ENCODE measurements at regions not wholly inside any gene's neighbourhood (a gene's known extent, or its start where the extent isn't known, plus 50 kb on each side); places are given as distances from the start of the nearest gene placed in this dataset.

DNA sequence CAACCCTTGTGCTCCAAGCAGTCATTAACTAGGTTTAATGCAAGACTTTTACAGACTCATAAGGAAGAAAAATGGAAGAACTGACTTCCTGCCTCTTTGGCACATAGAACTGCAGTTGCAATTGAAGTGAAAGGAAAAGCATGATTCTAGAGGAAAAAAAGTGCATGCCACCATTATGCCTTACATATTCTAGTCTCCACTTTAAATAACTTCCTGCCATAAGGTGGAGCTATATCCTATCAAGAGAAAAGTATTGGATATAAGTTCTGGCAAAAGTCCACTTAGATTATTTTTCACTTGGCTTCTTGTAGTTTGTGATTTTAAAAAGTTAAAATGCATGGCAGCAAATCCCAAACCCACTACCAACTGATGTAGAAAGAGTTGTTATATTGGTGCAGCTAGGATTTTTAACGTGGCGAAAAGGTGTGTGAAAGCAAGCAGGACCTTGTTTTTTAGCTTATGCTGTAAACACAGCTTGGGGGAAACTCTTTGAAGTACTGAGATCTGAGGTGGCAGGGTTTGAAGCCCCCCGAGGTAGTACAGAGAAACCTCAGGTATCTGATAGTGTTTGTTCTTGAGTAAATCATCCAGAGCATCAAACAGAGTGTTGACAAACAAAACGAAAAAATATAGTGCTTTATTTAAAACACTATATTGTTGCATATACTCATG is 117.9 kb downstream of the ANXA1 start:
- Histone ChIP-seq H3K27ac (no peak overlapping the region), H3K4me1 (no peaks in the 10 kb centered on the region), H3K9me3 (no peaks in the 10 kb centered on the region), H3K4me3 (no peak overlapping the region), H3K36me3 (no peaks in the 10 kb centered on the region), H3K27me3 (no peaks in the 10 kb centered on the region)
- TF ChIP-seq POLR2A (IDR thresholded peaks at IDR 0.05): no peak
- TF ChIP-seq, protein P1, sequence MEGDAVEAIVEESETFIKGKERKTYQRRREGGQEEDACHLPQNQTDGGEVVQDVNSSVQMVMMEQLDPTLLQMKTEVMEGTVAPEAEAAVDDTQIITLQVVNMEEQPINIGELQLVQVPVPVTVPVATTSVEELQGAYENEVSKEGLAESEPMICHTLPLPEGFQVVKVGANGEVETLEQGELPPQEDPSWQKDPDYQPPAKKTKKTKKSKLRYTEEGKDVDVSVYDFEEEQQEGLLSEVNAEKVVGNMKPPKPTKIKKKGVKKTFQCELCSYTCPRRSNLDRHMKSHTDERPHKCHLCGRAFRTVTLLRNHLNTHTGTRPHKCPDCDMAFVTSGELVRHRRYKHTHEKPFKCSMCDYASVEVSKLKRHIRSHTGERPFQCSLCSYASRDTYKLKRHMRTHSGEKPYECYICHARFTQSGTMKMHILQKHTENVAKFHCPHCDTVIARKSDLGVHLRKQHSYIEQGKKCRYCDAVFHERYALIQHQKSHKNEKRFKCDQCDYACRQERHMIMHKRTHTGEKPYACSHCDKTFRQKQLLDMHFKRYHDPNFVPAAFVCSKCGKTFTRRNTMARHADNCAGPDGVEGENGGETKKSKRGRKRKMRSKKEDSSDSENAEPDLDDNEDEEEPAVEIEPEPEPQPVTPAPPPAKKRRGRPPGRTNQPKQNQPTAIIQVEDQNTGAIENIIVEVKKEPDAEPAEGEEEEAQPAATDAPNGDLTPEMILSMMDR (IDR thresholded peaks at IDR 0.05): peak; percentile 26 to 41 (median 38)
- WGBS (ENCODE audit: insufficient coverage, low coverage, low lambda C conversion rate, missing lambda C conversion rate): 30% methylated on average over 4 of the region's 4 CpGs
- intact Hi-C loops (cut with DNase I): loop anchor here in 1 of 2 donors (10.0 kb wide), 1 partner anchor 295 kb away; no protein-coding TSS in a partner anchor
- peak; percentile 50 to 63 (median 60) for ATAC-seq
- no peak for DNase-seq

DNA sequence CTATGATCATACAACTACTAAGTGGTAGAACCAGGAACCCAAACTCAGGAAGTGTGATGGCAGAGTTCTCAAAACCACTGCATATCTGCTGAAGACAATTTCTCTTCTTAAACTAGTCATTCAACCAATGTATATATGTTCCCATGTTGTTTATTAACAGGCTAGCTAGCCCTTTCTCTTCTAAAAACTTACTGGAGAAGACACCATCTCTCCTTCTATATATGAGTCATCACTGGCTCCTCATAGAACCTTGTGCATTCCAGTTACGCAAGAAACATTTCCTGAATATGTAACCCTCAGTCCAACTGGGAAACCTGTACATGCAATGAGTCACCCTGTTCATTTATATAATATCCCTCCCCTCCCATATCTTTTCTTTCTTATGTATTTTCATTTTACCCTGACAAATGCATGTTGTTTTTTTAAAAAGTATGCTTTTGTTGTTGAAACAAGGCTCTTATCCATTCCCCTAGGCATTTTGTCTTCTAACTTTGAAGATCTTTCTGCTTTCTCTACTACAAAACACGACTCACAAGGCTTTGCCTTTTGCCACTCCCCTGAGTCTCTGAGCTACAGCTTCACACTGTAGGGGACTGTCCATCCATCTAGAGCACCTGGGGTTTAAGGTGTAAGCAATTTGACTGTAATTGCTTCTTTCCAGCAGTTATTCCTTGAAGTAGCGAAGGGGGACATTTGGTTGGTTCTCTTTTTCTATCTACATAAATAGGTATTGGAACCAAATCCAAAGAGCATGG is 119.5 kb downstream of the ANXA1 start:
- ATAC-seq (peak in 2 of 4 donors; percentile 32 to 82), DNase-seq (no peak)
- TF ChIP-seq, protein P1 (IDR thresholded peaks at IDR 0.05): no peak
- TF ChIP-seq POLR2A (IDR thresholded peaks at IDR 0.05): no peak
- H3K9me3 ChIP-seq: no peaks in the 10 kb centered on the region
- H3K36me3 ChIP-seq: no peaks in the 10 kb centered on the region
- H3K4me1 ChIP-seq: no peaks in the 10 kb centered on the region
- H3K27me3 ChIP-seq: no peaks in the 10 kb centered on the region
- WGBS (ENCODE audit: insufficient coverage, low coverage, low lambda C conversion rate, missing lambda C conversion rate): 55% methylated on average over 3 of the region's 3 CpGs
- no peak overlapping the region for H3K4me3 ChIP-seq
- intact Hi-C loops (cut with DNase I): no loop called here
- no peak overlapping the region for H3K27ac ChIP-seq

DNA sequence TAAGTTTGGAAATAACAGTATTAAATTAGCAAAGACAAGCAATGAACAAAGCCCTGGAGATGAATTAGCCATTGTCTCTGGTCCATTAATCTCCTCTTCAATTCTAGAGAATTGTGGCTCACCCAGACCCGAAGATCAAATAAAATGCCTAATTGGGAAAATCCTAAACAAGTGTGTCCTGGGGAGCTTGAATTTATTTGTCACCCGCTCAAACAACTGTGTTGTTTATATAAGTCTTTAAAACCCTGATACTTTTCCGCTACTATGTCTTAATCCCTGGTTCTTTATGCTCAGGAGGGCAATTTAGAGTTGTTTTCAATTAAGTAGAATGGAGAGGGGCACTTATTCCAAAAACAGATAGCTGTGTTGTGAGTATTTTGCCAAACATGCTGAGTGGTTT is 128.4 kb downstream of the ANXA1 start:
- no peaks in the 10 kb centered on the region for H3K27me3 ChIP-seq
- H3K36me3 ChIP-seq: no peaks in the 10 kb centered on the region
- no peak overlapping the region for H3K27ac ChIP-seq
- H3K4me1 ChIP-seq: no peaks in the 10 kb centered on the region
- 55% methylated on average over 3 of the region's 3 CpGs for WGBS (ENCODE audit: insufficient coverage, low coverage, low lambda C conversion rate, missing lambda C conversion rate)
- ATAC-seq (no peak), DNase-seq (no peak)
- no peak overlapping the region for H3K4me3 ChIP-seq
- intact Hi-C loops (cut with DNase I): no loop called here
- H3K9me3 ChIP-seq: no peaks in the 10 kb centered on the region
- no peak for TF ChIP-seq POLR2A (IDR thresholded peaks at IDR 0.05)
- TF ChIP-seq, protein P1 (IDR thresholded peaks at IDR 0.05): no peak

DNA sequence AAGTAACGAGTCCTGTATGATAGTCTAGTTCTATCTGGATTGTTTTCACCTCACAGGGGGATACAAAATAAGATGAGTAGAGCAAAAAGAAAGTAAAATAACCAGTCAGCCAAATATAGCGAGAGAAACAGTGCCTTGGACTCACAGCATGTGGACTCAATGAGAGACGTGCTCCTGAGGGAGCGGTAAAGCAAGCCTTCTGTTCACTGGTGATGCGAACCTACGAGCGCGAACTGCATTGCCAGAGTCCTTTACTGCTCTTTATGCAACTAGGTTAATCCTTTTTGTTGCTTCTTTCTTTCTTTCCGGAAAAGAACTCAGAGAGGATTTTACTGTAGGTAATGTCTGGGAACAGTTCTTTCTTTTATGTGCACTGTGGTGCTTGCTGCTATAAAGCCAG is 132.7 kb downstream of the ANXA1 start:
- TF ChIP-seq, protein P1 (IDR thresholded peaks at IDR 0.05): no peak
- TF ChIP-seq POLR2A (IDR thresholded peaks at IDR 0.05): no peak
- no peak for ATAC-seq
- no peaks in the 10 kb centered on the region for H3K4me1 ChIP-seq

More for the DNA sequence above, 132.7 kb downstream of the ANXA1 start:
- intact Hi-C loops (cut with DNase I): no loop called here
- 83% methylated on average over 9 of the region's 9 CpGs for WGBS (ENCODE audit: insufficient coverage, low coverage, low lambda C conversion rate, missing lambda C conversion rate)
- H3K27me3 ChIP-seq: no peaks in the 10 kb centered on the region
- no peak for DNase-seq
- no peaks in the 10 kb centered on the region for H3K36me3 ChIP-seq
- H3K4me3 ChIP-seq: no peak overlapping the region
- H3K27ac ChIP-seq: no peak overlapping the region
- H3K9me3 ChIP-seq: no peaks in the 10 kb centered on the region
